H1 (cell line): ENCODE measurements at regions not wholly inside any gene's neighbourhood (a gene's known extent, or its start where the extent isn't known, plus 50 kb on each side); places are given as distances from the start of the nearest gene placed in this dataset.

Source experiments
- CTCF ChIA-PET: fragments of 300-600 bp; sonication (Branson Sonifier 250); formaldehyde crosslinking; loops from one replicate; lab custom pipeline; 2021; ENCODE audit not compliant: partially characterized antibody; lab: Charles Lee
- POLR2A ChIA-PET: fragments of 300-600 bp; sonication (Branson Sonifier 250); formaldehyde crosslinking; loops from one replicate; lab custom pipeline; 2021; ENCODE audit warnings: inconsistent platforms; ENCODE audit not compliant: partially characterized antibody; lab: Charles Lee
- DNase-seq, 2 experiments: peaks; one replicate each; pipeline versions ENCODE4 v3.0.0 to v3.0.0-alpha.2; 2010 to 2022; ENCODE audit warnings: low spot score in 2 of 2, low read depth in 1 of 2, mixed read lengths in 1 of 2
- FAIRE-seq: peaks from 2 replicates; lab custom pipeline; 2011; peaks lifted over from hg19 to GRCh38; lab: Jason Lieb, UNC
- H2AFZ ChIP-seq: 2 replicates; pipeline ENCODE4 v1.8.1; 2012; ENCODE audit warnings: low read length, inconsistent platforms
- H2AK5ac ChIP-seq: 2 replicates; pipeline ENCODE4 v1.6.1; 2013; ENCODE audit warnings: low read depth, low read length
- H2BK120ac ChIP-seq: replicated peaks from 2 replicates; pipeline ENCODE3; 2013; ENCODE audit warnings: low read depth, low read length, inconsistent platforms
- H2BK12ac ChIP-seq: 2 replicates; pipeline ENCODE4 v1.6.1; 2013; ENCODE audit warnings: low read depth, low read length
- H2BK15ac ChIP-seq: 2 replicates; pipeline ENCODE4 v1.6.1; 2013; ENCODE audit warnings: low read length
- H2BK20ac ChIP-seq: 2 replicates; pipeline ENCODE4 v1.6.1; 2013; ENCODE audit warnings: low read length
- H2BK5ac ChIP-seq: 2 replicates; pipeline ENCODE4 v1.6.1; 2013; ENCODE audit warnings: low read depth, low read length
- H3K14ac ChIP-seq: 2 replicates; pipeline ENCODE4 v1.6.1; 2013; ENCODE audit warnings: inconsistent platforms; ENCODE audit not compliant: insufficient read length
- H3K18ac ChIP-seq: 2 replicates; pipeline ENCODE4 v1.6.1; 2013; ENCODE audit warnings: low read length; ENCODE audit errors: extremely low read depth
- H3K23ac ChIP-seq: 2 replicates; pipeline ENCODE4 v1.6.1; 2013; ENCODE audit warnings: inconsistent platforms; ENCODE audit not compliant: insufficient read length
- H3K23me2 ChIP-seq: 2 replicates; pipeline ENCODE4 v1.6.1; 2013; ENCODE audit warnings: low read depth, low read length
- H3K27ac ChIP-seq: 2 replicates; pipeline ENCODE4 v1.6.1; 2011; ENCODE audit warnings: low read depth, low read length, inconsistent platforms
- H3K27me3 ChIP-seq, 4 experiments: replicated peaks in 1 of 4; 1 replicate in 1 of 4; 2 replicates in 3 of 4; pipeline versions ENCODE4 v1.6.1 to v1.8.1; 2011 to 2013; ENCODE audit warnings: low read length in 3 of 4, mild to moderate bottlenecking in 3 of 4, inconsistent platforms in 2 of 4, mixed read lengths in 2 of 4, moderate library complexity in 1 of 4; ENCODE audit not compliant: control insufficient read depth in 3 of 4, insufficient read depth in 3 of 4; ENCODE audit errors: extremely low read depth in 1 of 4
- H3K36me3 ChIP-seq, 4 experiments: 2 replicates each; pipeline versions ENCODE4 v1.6.1 to v1.8.1; 2011 to 2013; ENCODE audit warnings: mild to moderate bottlenecking in 4 of 4, low read length in 3 of 4, moderate library complexity in 2 of 4, control low read depth in 1 of 4, inconsistent platforms in 1 of 4; ENCODE audit not compliant: insufficient read depth in 4 of 4, control insufficient read depth in 2 of 4
- H3K4ac ChIP-seq: replicated peaks from 2 replicates; pipeline ENCODE3; 2013; ENCODE audit warnings: low read length, low read depth, mixed read lengths, inconsistent platforms; ENCODE audit not compliant: insufficient read length
- H3K4me1 ChIP-seq, 4 experiments: replicated peaks in 1 of 4; 1 replicate in 1 of 4; 2 replicates in 3 of 4; pipeline versions ENCODE4 v1.6.1 to v1.8.1; 2011 to 2013; ENCODE audit warnings: low read length in 3 of 4, inconsistent platforms in 2 of 4, mixed read lengths in 1 of 4; ENCODE audit not compliant: insufficient read depth in 4 of 4, control insufficient read depth in 3 of 4
- H3K4me2 ChIP-seq, 2 experiments: 2 replicates each; pipeline versions ENCODE4 v1.6.1 to v1.8.1; 2011 to 2013; ENCODE audit warnings: low read depth in 2 of 2, low read length in 2 of 2, control low read depth in 1 of 2, inconsistent platforms in 1 of 2, mild to moderate bottlenecking in 1 of 2; ENCODE audit not compliant: insufficient read depth in 1 of 2
- H3K4me3 ChIP-seq, 4 experiments: fragments of 200-600, 300-600 bp in 1 of 4; sonication (generic), shearing (Covaris generic), sonication (Bioruptor Twin) in 1 of 4; 2 replicates each; pipeline versions ENCODE4 v1.5.1 to v1.8.1; 2011 to 2016; ENCODE audit warnings: low read length in 4 of 4, low read depth in 3 of 4, control low read depth in 2 of 4, inconsistent platforms in 2 of 4, mild to moderate bottlenecking in 2 of 4, mixed read lengths in 1 of 4, moderate library complexity in 1 of 4; ENCODE audit not compliant: insufficient read depth in 2 of 4; ENCODE audit errors: extremely low read depth in 1 of 4
- H3K56ac ChIP-seq: replicated peaks from 2 replicates; pipeline ENCODE3; 2013; ENCODE audit warnings: low read depth, mild to moderate bottlenecking, mixed read lengths, low read length, inconsistent platforms; ENCODE audit not compliant: insufficient read length
- H3K79me1 ChIP-seq: 2 replicates; pipeline ENCODE4 v1.6.1; 2013; ENCODE audit warnings: low read depth, low read length, control low read depth
- H3K79me2 ChIP-seq, 2 experiments: 2 replicates each; pipeline versions ENCODE4 v1.6.1 to v1.8.1; 2012 to 2013; ENCODE audit warnings: low read length in 2 of 2, mild to moderate bottlenecking in 2 of 2, inconsistent platforms in 1 of 2; ENCODE audit not compliant: insufficient read depth in 2 of 2, control insufficient read depth in 1 of 2
- H3K9ac ChIP-seq, 4 experiments: replicated peaks in 1 of 4; 1 replicate in 1 of 4; 2 replicates in 3 of 4; pipeline versions ENCODE4 v1.6.1 to v1.8.1; 2011 to 2013; ENCODE audit warnings: low read depth in 3 of 4, low read length in 3 of 4, control low read depth in 2 of 4, mild to moderate bottlenecking in 2 of 4, moderate library complexity in 2 of 4, inconsistent platforms in 1 of 4; ENCODE audit errors: extremely low read depth in 1 of 4
- H3K9me3 ChIP-seq, 2 experiments: 2 replicates each; pipeline versions ENCODE4 v1.6.1 to v1.8.1; 2012 to 2013; ENCODE audit warnings: mild to moderate bottlenecking in 2 of 2, moderate library complexity in 2 of 2, control low read depth in 1 of 2, inconsistent platforms in 1 of 2, low read depth in 1 of 2, low read length in 1 of 2, mixed read lengths in 1 of 2; ENCODE audit not compliant: insufficient read depth in 2 of 2
- H4K20me1 ChIP-seq, 2 experiments: replicated peaks in 1 of 2; 2 replicates each; pipeline versions ENCODE3 to v1.8.1; 2011 to 2013; ENCODE audit warnings: inconsistent platforms in 2 of 2, low read length in 2 of 2, mild to moderate bottlenecking in 1 of 2; ENCODE audit not compliant: insufficient read depth in 2 of 2, control insufficient read depth in 1 of 2
- H4K5ac ChIP-seq: 2 replicates; pipeline ENCODE4 v1.6.1; 2013; ENCODE audit warnings: low read length, low read depth, mixed read lengths, inconsistent platforms; ENCODE audit not compliant: insufficient read length
- H4K8ac ChIP-seq: 2 replicates; pipeline ENCODE4 v1.8.0; 2013; ENCODE audit warnings: mild to moderate bottlenecking, moderate library complexity, low read length, inconsistent platforms; ENCODE audit not compliant: insufficient read depth; ENCODE audit errors: extremely low read depth
- H4K91ac ChIP-seq: replicated peaks from 2 replicates; pipeline ENCODE3; 2013; ENCODE audit warnings: low read length, mixed read lengths, inconsistent platforms; ENCODE audit not compliant: insufficient read length
- EGR1 ChIP-seq: IDR thresholded peaks from 2 replicates; pipeline ENCODE4 v1.6.1; 2011; ENCODE audit warnings: low read depth, low read length, borderline replicate concordance
- PHF8 ChIP-seq: fragments of 200-600 bp; sonication (generic); conservative IDR thresholded peaks from 2 replicates; pipeline ENCODE4 v1.7.1; 2012; ENCODE audit warnings: low read depth, mild to moderate bottlenecking, inconsistent platforms, low read length, moderate library complexity
- RFX5 ChIP-seq: IDR thresholded peaks from 2 replicates; pipeline ENCODE4 v1.6.1; 2011; ENCODE audit warnings: low read depth, low read length, improper control_type of control experiment, borderline replicate concordance
- SIX5 ChIP-seq: IDR thresholded peaks from 2 replicates; pipeline ENCODE4 v1.6.1; 2011; ENCODE audit warnings: mild to moderate bottlenecking, low read depth, low read length
- SUZ12 ChIP-seq: fragments of 200-600 bp; sonication (generic); IDR thresholded peaks from 2 replicates; pipeline ENCODE4 v1.6.1; 2012; ENCODE audit warnings: mild to moderate bottlenecking, inconsistent platforms, low read length, moderate library complexity, mixed read lengths
- TBP ChIP-seq: IDR thresholded peaks from 2 replicates; pipeline ENCODE4 v1.6.1; 2011; ENCODE audit warnings: low read depth, low read length, improper control_type of control experiment
- TF ChIP-seq, protein P1 (sequence below): IDR thresholded peaks from 2 replicates; pipeline ENCODE4 v1.6.1; 2011; ENCODE audit warnings: low read length, improper control_type of control experiment

DNA sequence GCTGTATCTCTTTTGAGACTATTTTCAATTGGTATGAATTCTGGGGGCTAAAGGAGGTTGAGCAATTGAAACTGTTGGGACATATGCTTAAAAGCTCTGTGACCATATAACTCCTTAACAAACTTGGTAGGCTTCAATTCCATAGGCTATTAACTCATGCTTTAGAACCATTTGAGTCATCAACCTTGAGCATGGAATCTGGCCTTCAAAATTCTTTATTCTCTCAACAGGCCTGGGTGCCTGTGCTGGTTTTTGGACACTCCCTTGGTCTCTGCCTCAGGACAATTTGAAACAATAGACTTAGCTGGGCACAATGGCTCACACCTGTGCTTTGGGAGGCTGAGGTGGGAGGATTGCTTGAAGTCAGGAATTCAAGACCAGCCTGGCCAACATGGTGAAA is 61.4 kb upstream of the EPB41L4A start:
- no peaks in the 10 kb centered on the region for H3K27me3 ChIP-seq
- no peak overlapping the region for H3K4me3 ChIP-seq
- no peak overlapping the region for H2BK120ac ChIP-seq
- H2BK5ac ChIP-seq, result no peak overlapping the region
- H2AK5ac ChIP-seq, result no peak overlapping the region
- no peak overlapping the region for H3K14ac ChIP-seq
- DNase-seq (no peak), FAIRE-seq (no peak)
- POLR2A ChIA-PET, result no interaction called here
- no peaks in the 10 kb centered on the region for H4K20me1 ChIP-seq
- H2BK12ac ChIP-seq, result no peak overlapping the region
- H2BK15ac ChIP-seq, result no peak overlapping the region
- no peak overlapping the region for H4K8ac ChIP-seq
- no peak overlapping the region for H2BK20ac ChIP-seq
- H3K4me2 ChIP-seq, result no peak overlapping the region
- H3K18ac ChIP-seq, result no peak overlapping the region
- no peaks in the 10 kb centered on the region for H3K36me3 ChIP-seq
- H3K4ac ChIP-seq, result no peak overlapping the region
- H4K91ac ChIP-seq, result no peak overlapping the region
- H3K23me2 ChIP-seq, result no peaks in the 10 kb centered on the region
- no peak overlapping the region for H3K23ac ChIP-seq
- H3K79me1 ChIP-seq, result no peaks in the 10 kb centered on the region
- CTCF ChIA-PET, result interaction anchor here (0.7 to 7.0 kb wide), 6 partner anchors 10 to 48 kb away, joined by 3 to 49 read pairs (median 6); no protein-coding TSS in a partner anchor
- H2AFZ ChIP-seq, result no peak overlapping the region
- no peaks in the 10 kb centered on the region; a peak in 1 of 4 replicates for H3K9me3 ChIP-seq
- H3K56ac ChIP-seq, result no peak overlapping the region
- no peak for TF ChIP-seq EGR1
- TF ChIP-seq RFX5, result no peak
- no peak for TF ChIP-seq SIX5
- TF ChIP-seq TBP, result no peak
- TF ChIP-seq, protein P1, sequence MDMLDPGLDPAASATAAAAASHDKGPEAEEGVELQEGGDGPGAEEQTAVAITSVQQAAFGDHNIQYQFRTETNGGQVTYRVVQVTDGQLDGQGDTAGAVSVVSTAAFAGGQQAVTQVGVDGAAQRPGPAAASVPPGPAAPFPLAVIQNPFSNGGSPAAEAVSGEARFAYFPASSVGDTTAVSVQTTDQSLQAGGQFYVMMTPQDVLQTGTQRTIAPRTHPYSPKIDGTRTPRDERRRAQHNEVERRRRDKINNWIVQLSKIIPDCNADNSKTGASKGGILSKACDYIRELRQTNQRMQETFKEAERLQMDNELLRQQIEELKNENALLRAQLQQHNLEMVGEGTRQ, result no peak
- TF ChIP-seq PHF8, result no peak
- TF ChIP-seq SUZ12, result no peak
- H3K4me1 ChIP-seq, result no peaks in the 10 kb centered on the region
- no peak overlapping the region for H3K9ac ChIP-seq
- no peaks in the 10 kb centered on the region for H3K79me2 ChIP-seq
- no peak overlapping the region for H4K5ac ChIP-seq
- H3K27ac ChIP-seq, result no peak overlapping the region
